A172 (cell line): ENCODE measurements at regions not wholly inside any gene's neighbourhood (a gene's known extent, or its start where the extent isn't known, plus 50 kb on each side); places are given as distances from the start of the nearest gene placed in this dataset.

Source experiments
- DNase-seq: peaks from one replicate; pipeline ENCODE4 v3.0.0-alpha.2; 2015; ENCODE audit warnings: low spot score

DNA sequence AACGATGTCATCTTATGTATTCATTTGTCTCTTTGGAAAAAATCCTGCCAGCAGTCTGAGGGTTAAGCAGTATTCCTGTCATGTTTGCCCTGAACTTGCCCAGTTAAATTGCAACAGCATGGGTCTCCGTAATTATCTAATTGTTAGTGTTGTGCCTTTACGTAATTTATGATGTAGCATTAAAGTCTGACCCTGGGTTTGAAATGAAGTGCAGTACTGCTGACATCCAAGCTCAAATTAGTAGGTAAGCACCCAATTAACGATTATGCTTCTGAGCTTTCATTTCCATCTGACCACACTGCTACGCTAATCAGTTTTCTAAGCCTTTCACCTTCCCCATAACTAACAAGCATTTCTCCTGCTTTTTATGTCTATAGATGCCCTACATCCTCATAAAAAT lies 241.8 kb downstream of the ARRDC4 start:
- DNase-seq: no peak

DNA sequence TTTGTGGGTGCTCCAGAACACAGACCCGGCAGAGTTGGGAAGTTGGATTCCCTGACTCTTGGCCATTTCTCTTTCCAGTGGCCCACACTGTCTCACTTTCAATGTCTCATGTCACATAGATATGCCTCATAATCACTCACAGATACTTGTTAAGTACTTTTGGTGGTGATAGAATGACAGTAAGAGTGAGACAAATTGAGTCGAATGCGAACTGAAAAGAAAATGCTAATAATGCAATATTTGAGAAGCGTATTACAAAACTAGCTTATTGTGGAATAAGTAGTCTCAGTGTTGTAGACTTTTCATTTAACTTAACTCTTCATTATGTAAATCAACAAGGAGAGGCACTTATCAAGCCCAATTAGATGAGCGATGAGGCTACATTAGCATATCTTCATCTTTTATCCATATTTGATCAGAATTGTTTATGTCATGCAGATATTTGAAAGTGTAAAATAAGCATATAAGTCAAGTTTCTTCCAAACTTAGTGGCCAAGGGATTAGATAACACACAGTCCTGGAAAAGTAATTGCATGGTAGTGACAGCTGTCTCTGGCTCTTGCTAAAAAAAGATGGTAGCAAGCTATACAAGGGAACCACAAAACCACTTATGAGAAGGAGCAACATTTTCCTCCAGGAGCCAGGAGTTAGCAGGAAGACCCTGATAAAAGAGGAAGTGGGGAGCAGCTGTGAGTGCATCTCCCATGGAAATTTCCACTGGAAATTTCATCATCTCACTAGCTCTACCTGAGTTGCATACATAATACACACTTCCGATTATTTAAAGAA lies 243.6 kb downstream of the ARRDC4 start:
- no peak for DNase-seq

DNA sequence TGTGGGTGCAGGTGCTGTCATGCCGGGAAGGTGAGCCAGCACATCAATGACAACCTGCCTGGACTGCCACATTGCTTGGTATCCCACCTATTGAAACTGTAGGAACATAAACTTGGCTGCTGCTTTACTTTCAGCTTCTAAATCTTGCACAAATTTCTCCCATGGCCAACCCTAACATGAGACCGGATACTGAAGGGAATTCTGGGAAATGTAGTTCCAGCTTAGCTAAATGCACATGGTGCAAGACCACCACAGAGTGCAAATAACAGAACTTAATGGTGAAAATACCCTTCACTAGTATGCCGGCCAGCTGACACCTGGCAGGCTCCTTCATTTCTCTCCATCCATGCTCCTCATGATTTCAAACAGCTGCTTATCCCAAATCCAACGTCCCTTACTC lies 247.4 kb downstream of the ARRDC4 start:
- no peak for DNase-seq

DNA sequence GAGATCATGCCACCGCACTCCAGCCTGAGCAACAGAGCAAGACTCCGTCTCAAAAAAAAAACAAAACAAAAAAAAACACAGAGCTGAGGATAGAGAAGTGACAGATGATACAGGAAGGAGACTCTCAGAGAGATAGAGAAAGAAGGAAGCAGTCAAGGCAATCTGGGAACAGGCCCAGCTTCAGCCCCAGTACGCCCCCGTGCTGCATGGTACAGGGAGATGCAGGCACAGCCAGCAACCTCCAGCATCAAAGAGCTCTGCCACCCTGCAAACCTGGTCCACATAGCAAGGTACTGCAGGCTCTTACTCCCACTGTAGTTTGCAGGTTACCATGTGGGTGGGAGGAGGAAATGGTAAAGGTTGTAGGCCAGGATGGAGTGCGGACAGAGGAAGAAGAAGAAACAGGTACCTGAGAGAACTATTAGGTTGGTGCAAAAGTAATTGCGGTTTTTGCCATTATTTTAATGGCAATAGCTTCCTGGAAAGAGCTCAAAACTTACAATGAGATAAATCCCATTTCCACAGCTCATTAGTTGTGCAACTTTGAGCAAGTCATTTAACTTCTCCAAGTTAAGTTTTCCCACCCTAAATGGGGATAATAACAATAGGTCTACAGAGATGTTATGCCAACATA lies 253.0 kb downstream of the ARRDC4 start:
- no peak for DNase-seq

DNA sequence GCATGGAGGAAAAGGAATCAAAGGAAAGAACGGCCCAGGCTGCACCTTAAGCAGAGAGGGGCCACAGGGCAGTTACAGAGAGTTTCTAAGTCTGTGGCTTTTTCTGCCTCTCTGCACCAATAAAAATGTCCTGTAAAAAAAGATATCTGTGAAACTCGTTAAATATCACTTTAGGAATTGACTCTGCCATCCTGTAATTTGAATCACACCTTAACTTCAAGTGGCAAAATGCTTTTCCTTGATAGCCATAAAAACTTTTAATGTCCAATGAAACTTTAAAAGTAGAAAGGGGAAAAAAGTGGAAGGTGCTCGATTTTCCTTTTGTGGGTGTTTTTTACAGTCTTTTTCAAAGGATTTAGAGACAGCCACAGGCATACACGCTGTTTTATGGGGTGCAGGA lies 255.7 kb downstream of the ARRDC4 start:
- no peak for DNase-seq

DNA sequence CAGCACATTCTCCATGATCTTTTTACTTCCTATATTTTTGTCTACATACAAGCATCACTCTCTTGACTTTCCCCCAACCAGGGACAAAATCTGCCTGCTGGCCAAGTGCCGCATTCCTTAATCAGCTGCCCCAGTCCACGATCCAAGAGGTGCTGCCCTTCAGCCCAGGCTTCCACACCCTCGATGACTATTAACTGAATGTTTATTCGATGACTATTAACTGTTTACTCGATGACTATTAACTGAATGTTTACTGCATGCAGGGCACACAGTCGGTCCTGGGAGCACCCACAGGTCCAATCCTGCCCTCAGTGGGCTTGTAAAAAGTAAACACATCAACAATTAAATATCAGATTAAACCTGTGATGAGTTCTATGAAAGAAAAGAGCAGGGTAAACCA lies 256.9 kb downstream of the ARRDC4 start:
- DNase-seq: no peak

DNA sequence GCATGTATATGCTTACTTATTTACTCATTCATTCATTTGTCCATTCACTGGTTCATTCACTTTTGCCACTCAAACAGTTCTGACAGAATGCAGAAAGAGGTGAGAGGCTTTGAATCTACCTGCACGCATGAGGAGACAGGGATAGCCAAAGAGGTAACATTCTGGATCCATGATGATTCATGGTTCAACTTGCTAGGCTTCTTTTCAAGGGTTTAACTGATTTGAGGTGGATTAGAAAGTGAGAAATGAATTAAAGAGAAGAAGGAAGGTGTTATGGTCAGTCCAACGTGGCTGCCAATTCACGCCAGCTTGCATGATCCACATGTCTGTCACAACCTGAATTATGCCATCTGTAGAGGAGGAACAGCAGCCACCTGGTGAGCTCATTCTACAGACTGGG lies 260.6 kb downstream of the ARRDC4 start:
- DNase-seq: no peak

DNA sequence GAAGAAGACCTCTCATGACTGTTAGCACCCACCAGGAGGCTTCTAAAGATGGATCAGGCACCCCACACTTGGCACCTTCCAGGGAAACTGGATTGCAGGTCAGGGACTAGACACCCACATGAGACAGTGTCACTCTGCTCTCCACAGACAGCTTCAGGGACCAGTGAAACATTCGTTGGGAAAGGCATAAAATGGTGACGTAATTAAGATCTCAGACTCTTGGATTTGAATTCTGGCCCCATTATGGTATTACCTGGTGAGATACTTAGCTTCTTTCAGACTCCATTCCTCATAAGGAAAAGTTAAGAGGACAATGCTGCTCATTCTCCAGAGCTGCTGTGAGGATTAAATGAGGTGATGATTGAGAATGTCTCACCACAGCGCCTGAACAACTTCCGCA lies 261.1 kb downstream of the ARRDC4 start:
- DNase-seq: no peak

DNA sequence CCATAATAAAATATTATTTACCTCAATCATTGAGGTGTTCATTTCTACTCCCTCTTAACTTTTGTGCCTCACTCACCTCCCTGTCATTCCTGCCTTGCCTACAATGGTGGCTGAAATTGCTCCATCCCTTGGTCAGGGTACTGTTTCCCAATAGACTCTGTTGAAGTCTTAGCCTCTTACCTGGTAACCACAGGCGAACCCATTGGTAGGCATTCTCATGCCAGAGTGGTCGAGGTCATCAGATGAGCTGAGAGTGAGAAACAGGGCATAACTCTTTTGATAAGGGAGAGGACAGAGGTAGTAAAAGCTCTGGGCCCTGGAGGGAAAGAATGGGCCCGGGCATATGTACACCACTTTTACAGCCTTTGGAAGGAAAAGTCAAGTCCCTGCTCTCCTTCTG lies 265.6 kb downstream of the ARRDC4 start:
- DNase-seq: no peak

DNA sequence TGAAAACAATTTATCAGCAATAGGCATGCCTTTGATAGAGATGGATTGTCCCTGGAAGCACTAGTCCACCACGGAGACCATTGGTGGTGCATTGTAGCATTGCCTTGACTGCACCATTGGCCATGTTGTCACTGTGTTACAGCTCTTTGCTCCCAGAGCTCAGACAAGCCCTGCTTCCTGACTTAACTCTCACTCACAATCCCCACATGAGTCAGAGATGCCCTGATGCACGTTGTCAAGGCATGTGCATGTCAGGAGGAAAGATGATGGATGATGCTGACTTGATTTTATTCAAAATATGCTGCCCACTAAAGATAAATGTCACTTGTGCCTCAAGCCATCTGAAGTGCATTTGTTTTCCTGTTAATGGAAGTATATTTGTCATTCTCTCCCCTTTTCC lies 266.1 kb downstream of the ARRDC4 start:
- no peak for DNase-seq

DNA sequence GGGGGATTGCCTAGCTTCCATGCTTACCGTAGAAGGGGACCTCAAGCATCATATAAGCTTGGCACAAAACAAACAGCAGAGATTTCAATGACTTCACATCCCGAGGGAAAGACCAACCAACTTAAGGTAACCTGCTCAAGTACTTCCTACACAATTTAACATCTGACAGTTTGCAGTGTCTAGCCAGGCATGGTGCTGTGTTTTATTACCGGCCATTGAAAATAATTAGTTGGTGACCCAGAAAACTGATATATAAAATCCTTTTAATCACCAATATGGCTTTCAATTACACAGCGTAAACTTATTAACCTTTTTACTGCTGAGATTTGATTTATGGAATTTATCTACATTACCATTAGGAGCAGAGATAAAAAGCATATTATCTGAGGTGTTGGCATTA lies 268.3 kb downstream of the ARRDC4 start:
- DNase-seq: no peak

DNA sequence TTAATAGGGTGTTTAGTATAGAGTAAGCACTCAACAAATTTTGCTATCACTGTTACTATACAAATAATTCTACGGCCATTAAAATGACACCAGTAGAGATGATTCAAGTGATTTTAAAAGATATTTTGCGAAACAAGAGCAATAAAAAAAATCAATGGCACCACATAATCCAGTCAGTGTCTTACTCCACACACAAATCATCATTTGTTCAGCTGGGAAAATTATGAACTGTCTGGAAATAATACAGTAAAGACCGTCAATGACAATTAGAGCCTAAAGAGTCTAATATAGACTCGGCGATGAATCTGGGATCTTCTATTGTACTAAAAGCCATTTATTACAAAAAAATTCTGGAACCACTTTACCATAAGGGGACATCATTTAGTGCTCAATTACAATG lies 270.5 kb downstream of the ARRDC4 start:
- no peak for DNase-seq

DNA sequence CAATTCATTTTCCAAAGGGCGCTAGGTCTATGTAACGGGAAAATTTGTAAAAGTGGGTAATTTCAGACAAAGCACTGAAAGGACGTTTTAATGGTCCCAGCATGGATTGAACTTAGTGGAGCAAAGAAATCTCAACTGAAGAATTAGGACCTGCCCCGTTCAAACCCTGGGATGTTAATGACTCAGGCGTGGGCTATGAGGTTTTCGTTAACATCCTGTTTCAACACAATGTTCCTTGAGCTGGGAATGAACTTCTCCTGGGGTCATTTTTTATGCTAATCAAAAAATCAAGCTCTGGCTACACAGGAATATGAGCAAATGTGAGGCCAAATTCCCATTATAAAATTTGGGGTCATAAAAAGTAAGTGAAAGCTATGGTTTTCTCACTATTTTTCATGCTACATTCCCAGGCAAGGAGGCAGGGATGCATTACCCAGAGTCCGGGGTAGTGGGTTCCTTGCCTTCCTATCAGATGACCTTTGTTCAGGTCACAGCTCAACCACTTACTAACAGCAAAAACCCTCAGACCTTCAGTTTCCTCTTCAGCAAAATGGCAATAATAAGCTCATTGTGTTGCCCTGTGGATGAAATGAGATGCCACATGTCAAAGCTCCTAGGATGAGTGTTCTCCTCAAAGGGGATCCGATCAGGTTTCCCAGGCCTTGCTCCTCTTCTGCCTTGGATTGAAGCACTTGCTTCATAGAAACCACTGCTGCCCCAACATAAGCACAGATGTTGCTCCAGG lies 271.4 kb downstream of the ARRDC4 start:
- peak; percentile 8 for DNase-seq

DNA sequence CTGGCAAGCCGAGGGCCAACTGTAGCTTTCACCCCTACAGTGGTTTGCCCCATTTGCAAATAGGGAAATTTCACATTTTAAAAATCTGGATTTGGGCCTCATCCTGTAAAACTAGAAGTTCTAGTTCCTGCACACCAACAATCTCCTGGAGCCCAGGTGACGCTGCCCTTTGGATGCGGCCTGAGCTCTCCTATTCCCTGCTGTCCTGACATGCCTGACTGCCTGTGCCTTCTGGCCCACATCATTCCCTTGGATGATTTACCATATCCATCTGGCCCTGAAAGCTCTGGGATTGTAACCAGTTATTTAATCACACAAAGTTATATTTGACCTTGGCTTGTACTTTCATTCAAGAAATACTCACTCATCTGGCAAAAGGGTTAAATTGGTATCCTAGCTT lies 272.3 kb downstream of the ARRDC4 start:
- no peak for DNase-seq

DNA sequence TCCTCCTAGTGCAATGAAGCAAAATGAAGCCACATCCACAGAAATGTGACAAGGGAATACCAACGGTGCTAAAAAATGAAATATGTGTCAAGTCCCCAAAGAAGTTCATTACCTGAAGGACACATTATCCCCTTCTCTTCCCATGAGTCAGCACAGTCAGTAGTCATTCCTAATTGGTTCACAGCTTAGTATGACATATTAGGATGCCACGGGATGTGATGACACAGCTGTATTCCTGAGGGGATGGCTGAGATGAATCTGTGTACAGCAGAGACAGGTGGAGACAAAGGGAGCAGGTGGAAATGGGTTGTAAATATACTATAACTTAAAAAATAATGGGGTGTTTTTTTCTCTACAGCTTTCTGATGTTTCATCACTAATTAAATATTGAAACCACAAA lies 273.4 kb downstream of the ARRDC4 start:
- DNase-seq: no peak

DNA sequence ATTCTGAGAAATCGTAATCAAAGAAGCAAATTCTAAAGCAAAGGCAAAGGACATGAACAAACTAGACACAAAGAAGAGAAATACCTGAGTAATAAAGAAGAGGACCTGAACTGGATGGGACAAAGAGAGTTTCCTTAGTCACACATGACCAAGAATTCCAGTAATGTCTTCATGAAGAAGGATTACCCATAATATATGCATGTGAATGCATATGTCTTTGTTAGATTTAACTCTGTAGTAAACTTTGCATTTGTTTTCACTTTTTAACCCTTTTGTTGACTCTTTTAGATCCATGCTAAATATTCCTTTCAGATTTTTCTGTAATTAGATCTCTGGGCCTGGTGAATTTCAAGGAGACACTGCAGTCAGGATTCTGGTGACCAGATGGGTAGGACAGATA lies 279.8 kb downstream of the ARRDC4 start:
- DNase-seq: no peak

DNA sequence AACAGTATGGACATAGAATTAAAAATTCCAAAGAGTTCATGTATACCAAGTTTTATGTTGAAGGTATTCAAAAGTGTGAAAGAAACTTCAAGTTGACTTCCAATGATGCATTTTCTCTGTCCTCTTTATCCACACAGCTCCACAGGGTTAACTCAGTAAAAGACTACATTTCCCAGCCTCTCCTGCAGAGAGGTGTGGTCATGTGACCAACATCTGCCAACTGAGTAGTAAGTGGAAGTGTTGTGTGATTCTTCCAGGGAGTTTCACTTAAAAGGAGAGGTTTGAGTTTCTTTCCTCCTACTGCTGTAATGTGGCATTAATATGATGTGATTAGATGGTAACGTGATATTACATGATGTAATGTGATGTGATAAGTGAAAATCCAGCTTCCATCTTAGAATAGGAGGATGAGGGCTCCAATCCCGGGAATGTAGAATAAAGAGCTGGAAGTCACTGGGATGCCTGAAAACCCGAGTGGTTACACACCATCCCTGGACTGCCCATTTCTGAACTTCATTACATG lies 280.6 kb downstream of the ARRDC4 start:
- no peak for DNase-seq

DNA sequence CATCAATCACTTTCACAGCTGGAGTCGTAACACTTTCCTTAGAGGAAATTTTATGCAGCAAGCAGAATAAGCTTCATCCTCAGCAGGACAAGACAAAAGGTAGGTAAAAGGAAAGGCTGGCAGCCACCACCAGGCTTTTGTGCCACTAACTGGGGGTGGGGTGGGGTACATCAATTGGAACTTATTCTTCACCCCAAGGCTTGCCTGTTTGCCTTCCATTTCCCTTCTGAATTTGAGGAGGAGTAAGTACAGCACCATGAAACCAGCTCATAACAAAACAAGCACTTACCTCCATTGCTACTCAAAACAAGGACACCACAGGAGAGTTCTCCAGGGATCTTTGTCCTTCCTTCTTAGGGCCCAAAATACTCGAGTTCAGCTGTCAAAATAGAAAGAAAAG lies 296.8 kb downstream of the ARRDC4 start:
- DNase-seq: no peak

DNA sequence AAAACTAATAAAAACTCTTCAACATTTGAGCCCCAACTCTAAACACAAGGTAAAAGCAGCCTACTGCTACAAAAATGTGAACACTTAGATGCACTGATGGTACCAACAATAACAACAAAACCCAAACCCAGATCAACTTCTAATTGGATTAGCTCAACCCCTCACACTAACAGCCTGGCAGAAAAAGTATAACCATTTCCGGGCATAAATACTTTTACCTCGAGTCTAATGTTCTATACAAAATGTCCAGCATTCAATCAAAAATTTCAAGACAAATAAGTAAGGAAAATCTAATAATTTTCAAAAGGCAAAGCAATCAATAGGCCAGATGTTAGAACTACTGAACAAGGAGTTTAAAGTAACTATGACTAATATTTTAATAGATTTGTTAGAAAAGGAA lies 303.3 kb downstream of the ARRDC4 start:
- no peak for DNase-seq

DNA sequence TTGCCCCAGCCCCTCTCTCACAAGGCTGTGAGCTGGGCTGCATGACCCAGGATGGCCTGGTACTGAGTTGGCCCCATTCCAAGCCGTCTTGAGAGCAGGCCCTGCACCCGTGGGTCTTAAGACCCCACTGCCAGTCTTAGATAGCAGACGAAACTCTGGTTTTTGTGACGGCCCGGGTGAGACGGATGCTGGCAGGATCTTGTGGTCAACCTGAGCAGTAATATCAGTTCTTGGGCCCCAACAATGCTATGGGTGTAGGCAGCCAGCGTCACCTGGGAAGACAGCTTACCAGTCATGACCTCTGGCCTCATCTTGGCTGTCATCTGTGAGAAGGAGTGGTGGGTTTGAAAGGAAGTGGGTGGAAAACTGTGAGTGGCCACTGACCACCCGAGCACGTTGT lies 305.8 kb downstream of the ARRDC4 start:
- no peak for DNase-seq

DNA sequence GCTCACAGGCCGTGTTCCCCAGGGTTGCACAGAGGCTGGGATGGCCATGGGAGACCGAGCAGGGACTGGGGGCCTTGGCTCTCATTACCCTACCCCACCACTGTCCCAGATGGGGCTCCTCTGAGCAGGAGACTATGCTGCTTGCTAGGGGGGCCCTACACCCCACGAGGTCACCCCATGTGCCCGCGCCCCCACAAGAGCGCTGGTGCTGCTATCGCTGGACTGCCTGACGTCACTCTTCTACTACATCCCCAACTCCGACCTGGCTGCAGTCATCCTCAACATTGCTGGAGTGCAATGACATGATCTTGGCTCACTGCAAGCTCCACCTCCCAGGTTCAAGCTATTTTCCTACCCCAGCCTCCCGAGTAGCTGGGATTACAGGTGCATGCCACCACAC lies 307.7 kb downstream of the ARRDC4 start:
- DNase-seq: no peak

DNA sequence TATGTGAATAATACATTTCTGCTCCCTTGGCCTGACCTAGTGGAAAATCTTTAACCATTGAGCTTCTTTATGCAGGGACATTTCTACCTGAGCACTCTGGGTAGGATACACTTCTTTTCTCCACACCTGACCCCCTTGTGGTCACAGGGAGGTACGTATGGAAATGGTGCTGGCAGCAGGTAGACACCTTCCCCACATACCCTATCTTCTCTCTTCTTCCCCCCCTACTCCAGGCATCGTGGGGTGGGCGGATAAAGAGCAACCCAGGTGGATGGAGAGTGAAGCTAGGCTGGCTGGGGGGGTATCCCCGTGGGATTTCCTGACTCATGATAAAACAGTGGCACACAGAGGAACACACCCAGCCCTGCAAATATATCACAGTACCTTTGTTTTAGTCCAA lies 312.1 kb downstream of the ARRDC4 start:
- DNase-seq: no peak

DNA sequence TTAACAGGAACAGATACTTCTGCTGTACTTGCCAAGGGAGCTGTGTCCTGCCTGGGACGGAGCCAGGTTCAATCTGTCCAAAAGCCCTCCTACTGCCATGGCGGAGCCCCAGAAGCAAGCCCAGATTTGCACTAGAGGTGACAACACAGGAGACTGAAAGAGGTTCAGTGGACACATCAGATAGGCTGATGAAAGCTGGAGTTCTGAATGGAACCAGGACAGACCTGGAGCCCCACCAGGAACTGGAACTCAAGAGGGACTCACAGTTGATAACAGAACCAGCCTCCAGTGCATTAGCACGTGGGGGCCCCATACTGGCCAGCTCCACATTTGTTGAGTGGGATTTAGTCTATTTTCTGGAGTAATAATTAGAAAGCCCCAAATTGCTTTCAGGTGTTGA lies 315.5 kb downstream of the ARRDC4 start:
- DNase-seq: no peak
